Naive thymus-derived CD4-positive, alpha-beta T cell (primary cell): ENCODE measurements at regions not wholly inside any gene's neighbourhood (a gene's known extent, or its start where the extent isn't known, plus 50 kb on each side); places are given as distances from the start of the nearest gene placed in this dataset.

Source experiments
- ATAC-seq: fragments of 150-1000 bp; cut with Tn5 transposase; 2 replicates; pipeline ENCODE4 v1.10.0; 2021; ENCODE audit warnings: mild to moderate bottlenecking, moderate library complexity
- CTCF ChIA-PET: fragments of 350-600 bp; sonication (Branson Sonifier 250); formaldehyde crosslinking; loops from one replicate; lab custom pipeline; 2021; ENCODE audit warnings: antibody characterized with exemption; lab: Charles Lee
- POLR2A ChIA-PET: fragments of 350-600 bp; sonication (Branson Sonifier 250); formaldehyde crosslinking; loops from one replicate; lab custom pipeline; 2021; ENCODE audit warnings: antibody characterized with exemption, inconsistent platforms; lab: Charles Lee
- DNase-seq, 9 donors: peaks; one replicate each; pipeline versions ENCODE4 v3.0.0 to v3.0.0-alpha.2; 2020 to 2022; ENCODE audit warnings: mixed read lengths in 1 of 9
- H3K27ac ChIP-seq: one replicate; pipeline ENCODE4 v1.7.0; 2013; ENCODE audit warnings: mild to moderate bottlenecking, low read depth, low read length, moderate library complexity
- H3K27me3 ChIP-seq, 2 donors: one replicate each; pipeline ENCODE4 v1.7.0; 2013; ENCODE audit warnings: low read length in 2 of 2, mild to moderate bottlenecking in 2 of 2, moderate library complexity in 2 of 2; ENCODE audit not compliant: control insufficient read depth in 2 of 2, insufficient read depth in 2 of 2
- H3K36me3 ChIP-seq, 3 experiments: 1 replicate in 2 of 3; 2 replicates in 1 of 3; pipeline ENCODE4 v1.7.0; 2013; ENCODE audit warnings: low read length in 3 of 3, mild to moderate bottlenecking in 3 of 3, moderate library complexity in 1 of 3; ENCODE audit not compliant: insufficient read depth in 3 of 3, control insufficient read depth in 2 of 3
- H3K4me1 ChIP-seq, 2 donors: one replicate each; pipeline ENCODE4 v1.7.0; 2013; ENCODE audit warnings: low read length in 2 of 2, mild to moderate bottlenecking in 2 of 2, moderate library complexity in 1 of 2; ENCODE audit not compliant: control insufficient read depth in 2 of 2, insufficient read depth in 2 of 2
- H3K4me3 ChIP-seq: 2 replicates; pipeline ENCODE4 v1.7.0; 2013; ENCODE audit warnings: mild to moderate bottlenecking, low read length
- H3K9me3 ChIP-seq, 3 experiments: 1 replicate in 2 of 3; 2 replicates in 1 of 3; pipeline ENCODE4 v1.7.0; 2013; ENCODE audit warnings: low read length in 3 of 3; ENCODE audit not compliant: control insufficient read depth in 2 of 3
- H3K27ac Mint-ChIP-seq, 9 donors: one replicate each; pipeline ENCODE4 v1.8.0; 2020 to 2022; ENCODE audit warnings: mixed read lengths in 9 of 9, mild to moderate bottlenecking in 8 of 9, moderate library complexity in 5 of 9, inconsistent platforms in 2 of 9
- H3K27me3 Mint-ChIP-seq, 5 donors: one replicate each; pipeline ENCODE4 v1.8.0; 2021 to 2022; ENCODE audit warnings: mixed read lengths in 5 of 5, mild to moderate bottlenecking in 1 of 5
- H3K36me3 Mint-ChIP-seq, 5 donors: one replicate each; pipeline ENCODE4 v1.8.0; 2020 to 2022; ENCODE audit warnings: mixed read lengths in 5 of 5, mild to moderate bottlenecking in 3 of 5, inconsistent platforms in 1 of 5
- H3K4me1 Mint-ChIP-seq, 7 donors: one replicate each; pipeline ENCODE4 v1.8.0; 2020 to 2022; ENCODE audit warnings: mixed read lengths in 7 of 7, mild to moderate bottlenecking in 3 of 7, inconsistent platforms in 1 of 7
- H3K4me3 Mint-ChIP-seq, 10 donors: one replicate each; pipeline ENCODE4 v1.8.0; 2020 to 2022; ENCODE audit warnings: mild to moderate bottlenecking in 10 of 10, mixed read lengths in 10 of 10, moderate library complexity in 6 of 10, inconsistent platforms in 2 of 10
- H3K9me3 Mint-ChIP-seq, 11 donors: one replicate each; pipeline ENCODE4 v1.8.0; 2020 to 2022; ENCODE audit warnings: mixed read lengths in 11 of 11, mild to moderate bottlenecking in 4 of 11, inconsistent platforms in 1 of 11, moderate library complexity in 1 of 11
- intact Hi-C, 2 donors: fragments of 100-400 bp; cut with micrococcal nuclease; formaldehyde crosslinking; loops; one replicate each; pipeline ENCODE4 v1.15.1; 2023

GRCh38 chr14:41362139-41362538 is 244.5 kb upstream of the LRFN5 start:
- H3K27ac ChIP-seq = no peak overlapping the region
- DNase-seq (no peak), ATAC-seq (no peak)
- intact Hi-C loops = no loop called here
- Mint-ChIP-seq H3K27ac (no peak overlapping the region), H3K4me1 (no peaks in the 10 kb centered on the region), H3K4me3 (no peak overlapping the region), H3K27me3 (no peaks in the 10 kb centered on the region), H3K36me3 (no peaks in the 10 kb centered on the region), H3K9me3 (peaks cover 0 to 12% (median 4%) of the 10 kb centered on the region in 11 donors)
- CTCF ChIA-PET = no interaction called here
- POLR2A ChIA-PET = no interaction called here
- no peak overlapping the region for H3K4me3 ChIP-seq
- H3K4me1 ChIP-seq = no peaks in the 10 kb centered on the region
- no peaks in the 10 kb centered on the region for H3K9me3 ChIP-seq
- no peaks in the 10 kb centered on the region for H3K36me3 ChIP-seq
- H3K27me3 ChIP-seq = no peaks in the 10 kb centered on the region

- Mint-ChIP-seq H3K36me3 (no peaks in the 10 kb centered on the region), H3K27me3 (no peaks in the 10 kb centered on the region), H3K27ac (no peak overlapping the region), H3K4me3 (no peak overlapping the region), H3K9me3 (peaks cover 0 to 9% (median 4%) of the 10 kb centered on the region in 11 donors), H3K4me1 (no peaks in the 10 kb centered on the region)
- Histone ChIP-seq H3K9me3 (no peaks in the 10 kb centered on the region), H3K4me1 (no peaks in the 10 kb centered on the region), H3K4me3 (no peak overlapping the region), H3K27ac (no peak overlapping the region), H3K27me3 (no peaks in the 10 kb centered on the region), H3K36me3 (no peaks in the 10 kb centered on the region)
- intact Hi-C loops = no loop called here
- ChIA-PET POLR2A (no interaction called here), CTCF (no interaction called here)
- DNase-seq (no peak), ATAC-seq (no peak)
These were observed 246.6 kb upstream of the LRFN5 start for GRCh38 chr14:41360126-41360525.

GRCh38 chr14:41355866-41356265 is 250.8 kb upstream of the LRFN5 start:
- Mint-ChIP-seq H3K4me3 (no peak overlapping the region), H3K27ac (no peak overlapping the region), H3K4me1 (no peaks in the 10 kb centered on the region), H3K36me3 (no peaks in the 10 kb centered on the region), H3K27me3 (no peaks in the 10 kb centered on the region), H3K9me3 (peaks cover 0 to 7% (median 3%) of the 10 kb centered on the region in 11 donors)
- ATAC-seq (no peak), DNase-seq (no peak)
- Histone ChIP-seq H3K4me1 (no peaks in the 10 kb centered on the region), H3K27ac (no peak overlapping the region), H3K36me3 (no peaks in the 10 kb centered on the region), H3K27me3 (no peaks in the 10 kb centered on the region), H3K9me3 (no peaks in the 10 kb centered on the region), H3K4me3 (no peak overlapping the region)
- ChIA-PET CTCF (no interaction called here), POLR2A (no interaction called here)
- intact Hi-C loops = no loop called here

- intact Hi-C loops = no loop called here
- H3K27ac ChIP-seq = no peak overlapping the region
- no peak overlapping the region for H3K27ac Mint-ChIP-seq
- H3K4me1 ChIP-seq = no peaks in the 10 kb centered on the region
- no peaks in the 10 kb centered on the region for H3K9me3 ChIP-seq
- POLR2A ChIA-PET = no interaction called here
- CTCF ChIA-PET = no interaction called here
- H3K9me3 Mint-ChIP-seq = peaks cover 0 to 7% (median 0%) of the 10 kb centered on the region in 11 donors
- H3K36me3 Mint-ChIP-seq = no peaks in the 10 kb centered on the region
- no peaks in the 10 kb centered on the region for H3K27me3 ChIP-seq
- H3K4me3 Mint-ChIP-seq = no peak overlapping the region
- no peaks in the 10 kb centered on the region for H3K36me3 ChIP-seq
- no peak for DNase-seq
- H3K4me3 ChIP-seq = no peak overlapping the region
- no peak for ATAC-seq
- H3K27me3 Mint-ChIP-seq = no peaks in the 10 kb centered on the region
- no peaks in the 10 kb centered on the region for H3K4me1 Mint-ChIP-seq
These were observed 256.2 kb upstream of the LRFN5 start for GRCh38 chr14:41350476-41350875.

GRCh38 chr14:41349289-41349910 is 257.3 kb upstream of the LRFN5 start:
- ATAC-seq (no peak), DNase-seq (no peak)
- H3K4me1 Mint-ChIP-seq = no peaks in the 10 kb centered on the region
- H3K4me3 Mint-ChIP-seq = no peak overlapping the region
- Histone ChIP-seq H3K4me1 (no peaks in the 10 kb centered on the region), H3K36me3 (no peaks in the 10 kb centered on the region), H3K9me3 (no peaks in the 10 kb centered on the region), H3K27me3 (no peaks in the 10 kb centered on the region), H3K27ac (no peak overlapping the region), H3K4me3 (no peak overlapping the region)
- intact Hi-C loops = no loop called here
- ChIA-PET POLR2A (no interaction called here), CTCF (no interaction called here)
- H3K27ac Mint-ChIP-seq = no peak overlapping the region
- H3K9me3 Mint-ChIP-seq = peaks cover 0 to 6% (median 0%) of the 10 kb centered on the region in 11 donors
- no peaks in the 10 kb centered on the region for H3K36me3 Mint-ChIP-seq
- H3K27me3 Mint-ChIP-seq = no peaks in the 10 kb centered on the region

GRCh38 chr14:41343857-41344256 is 262.8 kb upstream of the LRFN5 start:
- peaks cover 0 to 12% (median 5%) of the 10 kb centered on the region in 11 donors for H3K9me3 Mint-ChIP-seq
- H3K27me3 ChIP-seq = no peaks in the 10 kb centered on the region
- no peaks in the 10 kb centered on the region for H3K4me1 ChIP-seq
- intact Hi-C loops = no loop called here
- H3K4me3 ChIP-seq = no peak overlapping the region
- H3K4me3 Mint-ChIP-seq = no peak overlapping the region
- no peaks in the 10 kb centered on the region for H3K27me3 Mint-ChIP-seq
- no peaks in the 10 kb centered on the region for H3K36me3 Mint-ChIP-seq
- ChIA-PET CTCF (no interaction called here), POLR2A (no interaction called here)
- no peaks in the 10 kb centered on the region for H3K4me1 Mint-ChIP-seq
- H3K36me3 ChIP-seq = no peaks in the 10 kb centered on the region
- H3K27ac ChIP-seq = no peak overlapping the region
- DNase-seq (no peak), ATAC-seq (no peak)
- H3K27ac Mint-ChIP-seq = no peak overlapping the region
- no peaks in the 10 kb centered on the region for H3K9me3 ChIP-seq

DNA sequence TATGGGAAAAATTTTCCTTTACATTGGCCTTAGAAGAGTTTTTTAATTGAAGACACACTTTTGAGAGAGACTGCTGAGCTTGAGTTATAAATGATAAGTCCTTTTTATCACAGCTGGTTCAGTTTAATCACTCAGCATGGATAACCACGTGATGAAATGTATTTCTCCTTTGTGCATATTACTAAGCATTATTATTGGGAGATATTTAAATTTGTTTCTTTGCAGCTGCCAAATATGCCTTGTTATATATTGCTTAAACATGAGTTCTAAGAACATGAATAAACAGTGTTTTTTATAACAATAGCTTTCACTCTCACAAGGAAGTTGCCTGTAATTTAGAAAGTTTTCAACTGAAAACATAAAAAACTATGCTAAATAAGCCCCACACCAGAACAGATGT is 293.5 kb upstream of the LRFN5 start:
- no peaks in the 10 kb centered on the region for H3K27me3 Mint-ChIP-seq
- H3K36me3 ChIP-seq = no peaks in the 10 kb centered on the region
- H3K4me1 Mint-ChIP-seq = no peaks in the 10 kb centered on the region
- H3K27ac Mint-ChIP-seq = no peak overlapping the region
- H3K27me3 ChIP-seq = no peaks in the 10 kb centered on the region
- DNase-seq (no peak), ATAC-seq (no peak)
- H3K4me3 Mint-ChIP-seq = no peak overlapping the region
- ChIA-PET CTCF (no interaction called here), POLR2A (no interaction called here)
- no peaks in the 10 kb centered on the region for H3K9me3 ChIP-seq
- H3K4me3 ChIP-seq = no peak overlapping the region
- H3K9me3 Mint-ChIP-seq = peaks cover 0 to 11% (median 6%) of the 10 kb centered on the region in 11 donors
- intact Hi-C loops = no loop called here
- no peaks in the 10 kb centered on the region for H3K36me3 Mint-ChIP-seq
- no peak overlapping the region for H3K27ac ChIP-seq
- no peaks in the 10 kb centered on the region for H3K4me1 ChIP-seq
